OCI-LY1 (cell line): ENCODE measurements at regions not wholly inside any gene's neighbourhood (a gene's known extent, or its start where the extent isn't known, plus 50 kb on each side); places are given as distances from the start of the nearest gene placed in this dataset.

Source experiments
- EZH2 ChIP-seq: fragments of 200-600 bp; sonication (generic), shearing (Covaris generic); IDR thresholded peaks from 2 replicates; pipeline ENCODE4 v1.8.0; 2017; ENCODE audit warnings: borderline replicate concordance, mixed run types, mild to moderate bottlenecking, antibody characterized with exemption, low read length, moderate library complexity, mixed read lengths
- TF ChIP-seq, protein P1 (sequence below): fragments of 200-600 bp; sonication (generic), shearing (Covaris generic); IDR thresholded peaks from 2 replicates; pipeline ENCODE4 v1.5.1; 2017; ENCODE audit warnings: mild to moderate bottlenecking, antibody characterized with exemption, low read length, moderate library complexity, mixed read lengths

GRCh38 chr7:25684360-25684759 lies 456.1 kb upstream of the NPVF start:
- TF ChIP-seq EZH2 = no peak
- TF ChIP-seq, protein P1, sequence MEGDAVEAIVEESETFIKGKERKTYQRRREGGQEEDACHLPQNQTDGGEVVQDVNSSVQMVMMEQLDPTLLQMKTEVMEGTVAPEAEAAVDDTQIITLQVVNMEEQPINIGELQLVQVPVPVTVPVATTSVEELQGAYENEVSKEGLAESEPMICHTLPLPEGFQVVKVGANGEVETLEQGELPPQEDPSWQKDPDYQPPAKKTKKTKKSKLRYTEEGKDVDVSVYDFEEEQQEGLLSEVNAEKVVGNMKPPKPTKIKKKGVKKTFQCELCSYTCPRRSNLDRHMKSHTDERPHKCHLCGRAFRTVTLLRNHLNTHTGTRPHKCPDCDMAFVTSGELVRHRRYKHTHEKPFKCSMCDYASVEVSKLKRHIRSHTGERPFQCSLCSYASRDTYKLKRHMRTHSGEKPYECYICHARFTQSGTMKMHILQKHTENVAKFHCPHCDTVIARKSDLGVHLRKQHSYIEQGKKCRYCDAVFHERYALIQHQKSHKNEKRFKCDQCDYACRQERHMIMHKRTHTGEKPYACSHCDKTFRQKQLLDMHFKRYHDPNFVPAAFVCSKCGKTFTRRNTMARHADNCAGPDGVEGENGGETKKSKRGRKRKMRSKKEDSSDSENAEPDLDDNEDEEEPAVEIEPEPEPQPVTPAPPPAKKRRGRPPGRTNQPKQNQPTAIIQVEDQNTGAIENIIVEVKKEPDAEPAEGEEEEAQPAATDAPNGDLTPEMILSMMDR = no peak
